ENCODE measurements at regions not wholly inside any gene's neighbourhood (a gene's known extent, or its start where the extent isn't known, plus 50 kb on each side); places are given as distances from the start of the nearest gene placed in this dataset.

- in situ Hi-C loops (cut with HindIII; ENCODE audit: extremely low pct_ligation_motif_present, low pct_unique_long_range_greater_than_20kb), result no loop called here
- no peak overlapping the region for H3K27ac ChIP-seq (ENCODE audit: extremely low read length, insufficient read depth, low read length)
- no peak overlapping the region for H3K9ac ChIP-seq (ENCODE audit: insufficient read depth, low read depth, low read length)
- ATAC-seq (no peak), FAIRE-seq (no peak), DNase-seq (ENCODE audit: low spot score) (no peak)
- H3K27me3 ChIP-seq (ENCODE audit: control insufficient read depth in 1 of 2, insufficient read depth in 2 of 2, low read length in 2 of 2), result no peaks in the 10 kb centered on the region
- BruUV-seq (replicated peaks), result no TSS peak
- intact Hi-C loops (cut with micrococcal nuclease; ENCODE audit: unreplicated experiment), result no loop called here
- no peaks in the 10 kb centered on the region for H4K20me1 ChIP-seq (ENCODE audit: insufficient read depth, low read length)
- H3K4me3 ChIP-seq (replicated peaks in 1 of 3; ENCODE audit: insufficient read depth in 1 of 3, low read depth in 2 of 3, low read length in 3 of 3), result no peak overlapping the region
- no peaks in the 10 kb centered on the region for H3K4me1 ChIP-seq (ENCODE audit: insufficient read depth, low read length)
- TF ChIP-seq KIAA2018 (CRISPR knock-in tag; IDR thresholded peaks at IDR 0.05; ENCODE audit: borderline replicate concordance) (no peak), ETS1 (CRISPR knock-in tag; IDR thresholded peaks at IDR 0.05) (no peak), FOXA1 (IDR thresholded peaks at IDR 0.05) (no peak), FOXA1 (CRISPR knock-in tag; IDR thresholded peaks at IDR 0.05) (no peak), ZNF235 (CRISPR knock-in tag; IDR thresholded peaks at IDR 0.05; ENCODE audit: borderline replicate concordance) (no peak), ISX (CRISPR knock-in tag; conservative IDR thresholded peaks at IDR 0.05) (no peak), ATF7 (IDR thresholded peaks at IDR 0.05) (no peak), ATF7 (CRISPR knock-in tag; IDR thresholded peaks at IDR 0.05) (no peak), ZNF232 (CRISPR knock-in tag; IDR thresholded peaks at IDR 0.05; ENCODE audit: borderline replicate concordance) (no peak), MAFK (conservative IDR thresholded peaks at IDR 0.05 in 1 of 2, IDR thresholded peaks at IDR 0.05 in 1 of 2; ENCODE audit: low read length in 2 of 2) (no peak), KAT2B (IDR thresholded peaks at IDR 0.05; ENCODE audit: borderline replicate concordance, low read depth, low read length) (no peak), ZNF619 (CRISPR knock-in tag; IDR thresholded peaks at IDR 0.05) (no peak), DBP (CRISPR knock-in tag; IDR thresholded peaks at IDR 0.05; ENCODE audit: not compliant biosample characterization) (no peak), ZNF33A (CRISPR knock-in tag; IDR thresholded peaks at IDR 0.05; ENCODE audit: borderline replicate concordance) (no peak)
- ChIA-PET CTCF (ENCODE audit: low intra/inter-chr PET ratio, low total read pairs) (no interaction called here), POLR2A (no interaction called here)
- no peaks in the 10 kb centered on the region for H3K36me3 ChIP-seq (replicated peaks in 1 of 2; ENCODE audit: control insufficient read depth in 1 of 2, insufficient read depth in 2 of 2, low read length in 2 of 2)
- no peaks in the 10 kb centered on the region for H3K79me2 ChIP-seq (ENCODE audit: insufficient read depth, low read length)
- no peaks in the 10 kb centered on the region for H3K9me3 ChIP-seq (ENCODE audit: low read length)
- no CpG with 5 or more reads among the region's 5 CpGs for WGBS (ENCODE audit: low lambda C conversion rate)
- no peak overlapping the region for H3K4me2 ChIP-seq (ENCODE audit: low read depth, low read length)
- no peak overlapping the region for H2AFZ ChIP-seq (ENCODE audit: low read length)
These were observed 132.3 kb upstream of the PJA1 start for GRCh38 chrX:69297506-69297905.

Measured in HepG2 (cell line).